ENCODE measurements at regions not wholly inside any gene's neighbourhood (a gene's known extent, or its start where the extent isn't known, plus 50 kb on each side); places are given as distances from the start of the nearest gene placed in this dataset.
"Not testable (repeated sequence)": the region's sequence is repeated elsewhere in the genome, so short reads cannot be mapped to it uniquely, and the experiment has no call there.

- Histone ChIP-seq H3K4me1 (ENCODE audit: control insufficient read depth, low read length) (no peaks in the 10 kb centered on the region), H3K9me2 (replicated peaks; ENCODE audit: control insufficient read depth, low read length) (no peaks in the 10 kb centered on the region), H4K20me1 (ENCODE audit: control insufficient read depth, insufficient read depth, low read depth, low read length) (no peaks in the 10 kb centered on the region), H3K4me3 (ENCODE audit: low read length) (no peak overlapping the region), H3K36me3 (ENCODE audit: control insufficient read depth, low read length) (no peaks in the 10 kb centered on the region), H3K4me2 (ENCODE audit: low read length) (no peak overlapping the region), H3K9me3 (ENCODE audit: control insufficient read depth, insufficient read depth, low read length) (no peaks in the 10 kb centered on the region), H3K27me3 (ENCODE audit: control insufficient read depth, low read length) (no peaks in the 10 kb centered on the region), H3F3A (ENCODE audit: control insufficient read depth, insufficient read depth) (no peaks in the 10 kb centered on the region), H3K27ac (ENCODE audit: low read depth, low read length) (no peak overlapping the region), H3K79me2 (ENCODE audit: control insufficient read depth, low read length) (no peaks in the 10 kb centered on the region)
- TF ChIP-seq CTCF (IDR thresholded peaks at IDR 0.05; ENCODE audit: low read depth, low read length, poor library complexity, severe bottlenecking) (no peak), EZH2phosphoT487 (IDR thresholded peaks at IDR 0.05; ENCODE audit: borderline replicate concordance, low read length) (no peak)
These were observed 640.4 kb downstream of the TYW1 start for GRCh38 chr7:67637023-67637358.

- not testable (repeated sequence) for H3K4me1 ChIP-seq (ENCODE audit: control insufficient read depth, low read length); H3K4me3 ChIP-seq (ENCODE audit: low read length); H3K79me2 ChIP-seq (ENCODE audit: control insufficient read depth, low read length); H3K4me2 ChIP-seq (ENCODE audit: low read length); H3K27ac ChIP-seq (ENCODE audit: low read depth, low read length); H3K36me3 ChIP-seq (ENCODE audit: control insufficient read depth, low read length); H3K9me3 ChIP-seq (ENCODE audit: control insufficient read depth, insufficient read depth, low read length); H3K9me2 ChIP-seq (replicated peaks; ENCODE audit: control insufficient read depth, low read length); H3K27me3 ChIP-seq (ENCODE audit: control insufficient read depth, low read length); H3F3A ChIP-seq (ENCODE audit: control insufficient read depth, insufficient read depth); H4K20me1 ChIP-seq (ENCODE audit: control insufficient read depth, insufficient read depth, low read depth, low read length)
These were observed 645.9 kb downstream of the TYW1 start for GRCh38 chr7:67642542-67642941.

- H3K79me2 ChIP-seq (ENCODE audit: control insufficient read depth, low read length) = no peaks in the 10 kb centered on the region
- no peak for TF ChIP-seq EZH2phosphoT487 (IDR thresholded peaks at IDR 0.05; ENCODE audit: borderline replicate concordance, low read length)
- no peak for TF ChIP-seq CTCF (IDR thresholded peaks at IDR 0.05; ENCODE audit: low read depth, low read length, poor library complexity, severe bottlenecking)
- H3K4me2 ChIP-seq (ENCODE audit: low read length) = no peak overlapping the region
These were observed 647.5 kb downstream of the TYW1 start for GRCh38 chr7:67644151-67644550.

GRCh38 chr7:67652937-67653336 is 656.3 kb downstream of the TYW1 start:
- H3K4me3 ChIP-seq (ENCODE audit: low read length) = no peak overlapping the region
- no peaks in the 10 kb centered on the region for H3F3A ChIP-seq (ENCODE audit: control insufficient read depth, insufficient read depth)
- no peaks in the 10 kb centered on the region for H3K4me1 ChIP-seq (ENCODE audit: control insufficient read depth, low read length)
- no peaks in the 10 kb centered on the region for H3K9me3 ChIP-seq (ENCODE audit: control insufficient read depth, insufficient read depth, low read length)
- no peak overlapping the region for H3K27ac ChIP-seq (ENCODE audit: low read depth, low read length)
- no peaks in the 10 kb centered on the region for H3K79me2 ChIP-seq (ENCODE audit: control insufficient read depth, low read length)
- no peaks in the 10 kb centered on the region for H4K20me1 ChIP-seq (ENCODE audit: control insufficient read depth, insufficient read depth, low read depth, low read length)
- H3K27me3 ChIP-seq (ENCODE audit: control insufficient read depth, low read length) = no peaks in the 10 kb centered on the region
- no peaks in the 10 kb centered on the region for H3K9me2 ChIP-seq (replicated peaks; ENCODE audit: control insufficient read depth, low read length)
- no peak overlapping the region for H3K4me2 ChIP-seq (ENCODE audit: low read length)
- no peaks in the 10 kb centered on the region for H3K36me3 ChIP-seq (ENCODE audit: control insufficient read depth, low read length)
- TF ChIP-seq CTCF (IDR thresholded peaks at IDR 0.05; ENCODE audit: low read depth, low read length, poor library complexity, severe bottlenecking) (no peak), EZH2phosphoT487 (IDR thresholded peaks at IDR 0.05; ENCODE audit: borderline replicate concordance, low read length) (no peak)

More at GRCh38 chr7:67644151-67644550, 647.5 kb downstream of the TYW1 start:
- Histone ChIP-seq H3K9me3 (ENCODE audit: control insufficient read depth, insufficient read depth, low read length) (no peaks in the 10 kb centered on the region), H3F3A (ENCODE audit: control insufficient read depth, insufficient read depth) (no peaks in the 10 kb centered on the region), H3K4me3 (ENCODE audit: low read length) (no peak overlapping the region), H3K4me1 (ENCODE audit: control insufficient read depth, low read length) (no peaks in the 10 kb centered on the region), H3K27me3 (ENCODE audit: control insufficient read depth, low read length) (no peaks in the 10 kb centered on the region), H3K27ac (ENCODE audit: low read depth, low read length) (no peak overlapping the region), H3K9me2 (replicated peaks; ENCODE audit: control insufficient read depth, low read length) (no peaks in the 10 kb centered on the region), H3K36me3 (ENCODE audit: control insufficient read depth, low read length) (no peaks in the 10 kb centered on the region), H4K20me1 (ENCODE audit: control insufficient read depth, insufficient read depth, low read depth, low read length) (no peaks in the 10 kb centered on the region)

All from DOHH2 (cell line).